ENCODE measurements at regions not wholly inside any gene's neighbourhood (a gene's known extent, or its start where the extent isn't known, plus 50 kb on each side); places are given as distances from the start of the nearest gene placed in this dataset.

GRCh38 chr9:11045589-11045988 lies 432.8 kb upstream of the PTPRD start:
- Mint-ChIP-seq H3K27ac (no peak overlapping the region), H3K4me3 (no peak overlapping the region)

GRCh38 chr9:11063263-11063662 lies 450.5 kb upstream of the PTPRD start:
- H3K27ac Mint-ChIP-seq: no peak overlapping the region
- H3K9me3 Mint-ChIP-seq: no peaks in the 10 kb centered on the region
- H3K36me3 Mint-ChIP-seq: no peaks in the 10 kb centered on the region
- H3K27me3 Mint-ChIP-seq: no peaks in the 10 kb centered on the region
- H3K4me3 Mint-ChIP-seq: no peak overlapping the region
- peaks cover 5% of the 10 kb centered on the region for H3K4me1 Mint-ChIP-seq (ENCODE audit: unreplicated experiment)
- no peak for TF ChIP-seq CTCF (conservative IDR thresholded peaks at IDR 0.05)
- no peak for DNase-seq (ENCODE audit: extremely low spot score, unreplicated experiment)

More at GRCh38 chr9:11045589-11045988, 432.8 kb upstream of the PTPRD start:
- no peaks in the 10 kb centered on the region for H3K36me3 Mint-ChIP-seq
- no peak for TF ChIP-seq CTCF (conservative IDR thresholded peaks at IDR 0.05)
- DNase-seq (ENCODE audit: extremely low spot score, unreplicated experiment): no peak
- no peaks in the 10 kb centered on the region for H3K9me3 Mint-ChIP-seq
- no peaks in the 10 kb centered on the region for H3K4me1 Mint-ChIP-seq (ENCODE audit: unreplicated experiment)
- no peaks in the 10 kb centered on the region for H3K27me3 Mint-ChIP-seq

GRCh38 chr9:11064909-11065308 lies 452.1 kb upstream of the PTPRD start:
- H3K36me3 Mint-ChIP-seq: no peaks in the 10 kb centered on the region
- no peak overlapping the region for H3K27ac Mint-ChIP-seq
- TF ChIP-seq CTCF (conservative IDR thresholded peaks at IDR 0.05): no peak
- H3K4me3 Mint-ChIP-seq: no peak overlapping the region
- no peak for DNase-seq (ENCODE audit: extremely low spot score, unreplicated experiment)
- H3K27me3 Mint-ChIP-seq: no peaks in the 10 kb centered on the region
- H3K4me1 Mint-ChIP-seq (ENCODE audit: unreplicated experiment): no peaks in the 10 kb centered on the region
- H3K9me3 Mint-ChIP-seq: no peaks in the 10 kb centered on the region

GRCh38 chr9:11072176-11072575 lies 459.4 kb upstream of the PTPRD start:
- DNase-seq (ENCODE audit: extremely low spot score, unreplicated experiment): no peak
- H3K4me1 Mint-ChIP-seq (ENCODE audit: unreplicated experiment): no peaks in the 10 kb centered on the region
- H3K27ac Mint-ChIP-seq: no peak overlapping the region
- no peaks in the 10 kb centered on the region for H3K36me3 Mint-ChIP-seq
- no peak overlapping the region for H3K4me3 Mint-ChIP-seq
- TF ChIP-seq CTCF (conservative IDR thresholded peaks at IDR 0.05): no peak
- no peaks in the 10 kb centered on the region for H3K9me3 Mint-ChIP-seq
- H3K27me3 Mint-ChIP-seq: no peaks in the 10 kb centered on the region

- Mint-ChIP-seq H3K4me1 (ENCODE audit: unreplicated experiment) (no peaks in the 10 kb centered on the region), H3K36me3 (no peaks in the 10 kb centered on the region), H3K27ac (no peak overlapping the region), H3K4me3 (no peak overlapping the region), H3K9me3 (no peaks in the 10 kb centered on the region), H3K27me3 (no peaks in the 10 kb centered on the region)
- DNase-seq (ENCODE audit: extremely low spot score, unreplicated experiment): no peak
- no peak for TF ChIP-seq CTCF (conservative IDR thresholded peaks at IDR 0.05)
Measured at GRCh38 chr9:11086561-11086960, 473.8 kb upstream of the PTPRD start.

DNA sequence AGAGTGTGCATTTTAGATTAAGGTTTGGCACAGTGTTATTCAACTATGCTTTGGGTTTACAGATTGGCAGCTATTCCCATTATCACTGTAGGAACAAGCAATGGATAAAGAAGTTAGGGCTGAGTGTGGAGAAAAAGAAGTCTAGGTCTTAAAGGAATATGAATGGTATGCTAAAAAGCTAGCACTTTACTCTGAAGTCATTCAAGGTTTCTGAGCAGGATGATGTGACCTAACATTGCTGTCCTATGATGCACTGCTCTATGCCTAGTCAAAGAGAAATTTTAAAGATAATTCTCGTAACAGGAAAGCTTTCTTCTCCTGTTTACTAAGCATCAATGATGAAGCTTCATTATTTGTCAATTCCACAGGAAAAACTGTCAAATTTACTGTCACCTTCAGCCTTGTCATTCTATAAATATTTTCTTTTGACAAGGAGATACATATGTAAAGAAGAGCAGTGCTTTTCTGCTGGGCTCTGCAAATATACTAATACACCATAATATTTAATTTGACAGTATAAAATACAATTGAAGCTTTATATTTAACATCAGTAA lies 476.1 kb upstream of the PTPRD start:
- no peak for TF ChIP-seq CTCF (conservative IDR thresholded peaks at IDR 0.05)
- H3K4me3 Mint-ChIP-seq: no peak overlapping the region
- H3K36me3 Mint-ChIP-seq: no peaks in the 10 kb centered on the region
- no peaks in the 10 kb centered on the region for H3K4me1 Mint-ChIP-seq (ENCODE audit: unreplicated experiment)
- DNase-seq (ENCODE audit: extremely low spot score, unreplicated experiment): no peak
- H3K9me3 Mint-ChIP-seq: no peaks in the 10 kb centered on the region
- no peaks in the 10 kb centered on the region for H3K27me3 Mint-ChIP-seq
- H3K27ac Mint-ChIP-seq: no peak overlapping the region

All from type B pancreatic cell (in vitro differentiated cells).